OCI-LY1 (cell line): ENCODE measurements at regions not wholly inside any gene's neighbourhood (a gene's known extent, or its start where the extent isn't known, plus 50 kb on each side); places are given as distances from the start of the nearest gene placed in this dataset.

Experiments used
- H2AFZ ChIP-seq: fragments of 200-600 bp; sonication (generic), shearing (Covaris generic); 2 replicates; pipeline ENCODE4 v1.6.0; 2014; ENCODE audit warnings: antibody characterized with exemption, mild to moderate bottlenecking, low read length
- H3F3A ChIP-seq: fragments of 200-600 bp; sonication (generic), shearing (Covaris generic); 2 replicates; pipeline ENCODE4 v1.6.0; 2014; ENCODE audit warnings: mild to moderate bottlenecking, antibody characterized with exemption, low read length, moderate library complexity; ENCODE audit not compliant: insufficient read depth
- H3K27ac ChIP-seq: fragments of 200-600 bp; sonication (generic); 2 replicates; pipeline ENCODE4 v1.5.1; 2014; ENCODE audit warnings: low read length, mixed run types, mild to moderate bottlenecking, low read depth; ENCODE audit not compliant: poor library complexity, severe bottlenecking
- H3K27me3 ChIP-seq: fragments of 200-600 bp; sonication (generic); 2 replicates; pipeline ENCODE4 v1.6.0; 2014; ENCODE audit warnings: antibody characterized with exemption, mild to moderate bottlenecking, low read length, moderate library complexity; ENCODE audit not compliant: insufficient read depth
- H3K36me3 ChIP-seq: fragments of 200-600 bp; sonication (generic); 2 replicates; pipeline ENCODE4 v1.6.1; 2014; ENCODE audit warnings: mild to moderate bottlenecking, antibody characterized with exemption, low read length, moderate library complexity, mixed read lengths; ENCODE audit not compliant: insufficient read depth
- H3K4me1 ChIP-seq: fragments of 200-600 bp; sonication (generic); 2 replicates; pipeline ENCODE4 v1.5.1; 2014; ENCODE audit warnings: mild to moderate bottlenecking, low read length, moderate library complexity; ENCODE audit not compliant: insufficient read depth, severe bottlenecking
- H3K4me2 ChIP-seq: fragments of 200-600 bp; sonication (generic), shearing (Covaris generic); 2 replicates; pipeline ENCODE4 v1.6.1; 2014; ENCODE audit warnings: low read length
- H3K4me3 ChIP-seq: fragments of 200-600 bp; sonication (generic); 2 replicates; pipeline ENCODE4 v1.5.1; 2014; ENCODE audit warnings: low read length, low read depth, mild to moderate bottlenecking, mixed read lengths; ENCODE audit not compliant: poor library complexity, severe bottlenecking
- H3K79me2 ChIP-seq: fragments of 200-600 bp; shearing (Covaris generic); 2 replicates; pipeline ENCODE4 v1.6.1; 2016; ENCODE audit warnings: mixed run types, low read length, mixed read lengths; ENCODE audit not compliant: insufficient read depth
- H3K9ac ChIP-seq: fragments of 200-600 bp; sonication (generic), shearing (Covaris generic); 2 replicates; pipeline ENCODE4 v1.6.1; 2014; ENCODE audit warnings: mild to moderate bottlenecking, low read length, mixed read lengths
- H3K9me2 ChIP-seq: fragments of 200-600 bp; sonication (generic), shearing (Covaris generic); 2 replicates; pipeline ENCODE4 v1.6.1; 2014; ENCODE audit warnings: low read depth, mild to moderate bottlenecking, low read length, mixed read lengths
- H3K9me3 ChIP-seq: fragments of 200-600 bp; shearing (Covaris generic); 2 replicates; pipeline ENCODE4 v1.6.1; 2014; ENCODE audit warnings: low read length, mixed read lengths
- H4K20me1 ChIP-seq: fragments of 200-600 bp; sonication (generic), shearing (Covaris generic); 2 replicates; pipeline ENCODE4 v1.6.0; 2016; ENCODE audit warnings: mild to moderate bottlenecking, low read length; ENCODE audit not compliant: insufficient read depth
- EZH2 ChIP-seq: fragments of 200-600 bp; sonication (generic), shearing (Covaris generic); IDR thresholded peaks from 2 replicates; pipeline ENCODE4 v1.8.0; 2017; ENCODE audit warnings: borderline replicate concordance, mixed run types, mild to moderate bottlenecking, antibody characterized with exemption, low read length, moderate library complexity, mixed read lengths
- TF ChIP-seq, protein P1 (sequence below): fragments of 200-600 bp; sonication (generic), shearing (Covaris generic); IDR thresholded peaks from 2 replicates; pipeline ENCODE4 v1.5.1; 2017; ENCODE audit warnings: mild to moderate bottlenecking, antibody characterized with exemption, low read length, moderate library complexity, mixed read lengths

DNA sequence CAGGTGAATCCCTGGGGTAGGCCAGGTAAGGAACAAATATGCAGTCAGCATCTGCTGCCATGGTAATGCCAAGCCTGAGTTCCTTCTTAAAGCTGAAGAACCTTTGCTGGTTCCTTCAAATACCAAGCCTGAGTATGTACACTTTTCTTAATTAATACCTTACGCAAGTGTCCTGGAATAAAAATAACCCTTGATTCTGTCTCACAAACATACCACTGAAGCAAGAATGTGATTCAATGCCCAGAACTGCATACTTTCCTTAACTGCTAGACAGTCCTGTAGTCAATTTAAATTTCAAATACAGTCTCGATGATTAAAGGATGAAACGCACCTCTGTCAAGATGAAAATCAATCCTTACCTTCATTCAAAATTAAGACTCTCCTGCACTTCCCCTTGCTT is 634.0 kb upstream of the CHRM3 start:
- H3K4me1 ChIP-seq = no peaks in the 10 kb centered on the region
- no peak overlapping the region for H3K4me3 ChIP-seq
- no peaks in the 10 kb centered on the region for H3K27me3 ChIP-seq
- H3K27ac ChIP-seq = no peak overlapping the region
- H3F3A ChIP-seq = no peaks in the 10 kb centered on the region
- H3K9me3 ChIP-seq = no peaks in the 10 kb centered on the region
- no peaks in the 10 kb centered on the region for H3K36me3 ChIP-seq
- no peak overlapping the region for H3K4me2 ChIP-seq
- no peaks in the 10 kb centered on the region for H4K20me1 ChIP-seq
- no peak overlapping the region for H2AFZ ChIP-seq
- no peak overlapping the region for H3K9ac ChIP-seq
- no peaks in the 10 kb centered on the region for H3K9me2 ChIP-seq
- H3K79me2 ChIP-seq = no peaks in the 10 kb centered on the region
- TF ChIP-seq, protein P1, sequence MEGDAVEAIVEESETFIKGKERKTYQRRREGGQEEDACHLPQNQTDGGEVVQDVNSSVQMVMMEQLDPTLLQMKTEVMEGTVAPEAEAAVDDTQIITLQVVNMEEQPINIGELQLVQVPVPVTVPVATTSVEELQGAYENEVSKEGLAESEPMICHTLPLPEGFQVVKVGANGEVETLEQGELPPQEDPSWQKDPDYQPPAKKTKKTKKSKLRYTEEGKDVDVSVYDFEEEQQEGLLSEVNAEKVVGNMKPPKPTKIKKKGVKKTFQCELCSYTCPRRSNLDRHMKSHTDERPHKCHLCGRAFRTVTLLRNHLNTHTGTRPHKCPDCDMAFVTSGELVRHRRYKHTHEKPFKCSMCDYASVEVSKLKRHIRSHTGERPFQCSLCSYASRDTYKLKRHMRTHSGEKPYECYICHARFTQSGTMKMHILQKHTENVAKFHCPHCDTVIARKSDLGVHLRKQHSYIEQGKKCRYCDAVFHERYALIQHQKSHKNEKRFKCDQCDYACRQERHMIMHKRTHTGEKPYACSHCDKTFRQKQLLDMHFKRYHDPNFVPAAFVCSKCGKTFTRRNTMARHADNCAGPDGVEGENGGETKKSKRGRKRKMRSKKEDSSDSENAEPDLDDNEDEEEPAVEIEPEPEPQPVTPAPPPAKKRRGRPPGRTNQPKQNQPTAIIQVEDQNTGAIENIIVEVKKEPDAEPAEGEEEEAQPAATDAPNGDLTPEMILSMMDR = no peak
- no peak for TF ChIP-seq EZH2

DNA sequence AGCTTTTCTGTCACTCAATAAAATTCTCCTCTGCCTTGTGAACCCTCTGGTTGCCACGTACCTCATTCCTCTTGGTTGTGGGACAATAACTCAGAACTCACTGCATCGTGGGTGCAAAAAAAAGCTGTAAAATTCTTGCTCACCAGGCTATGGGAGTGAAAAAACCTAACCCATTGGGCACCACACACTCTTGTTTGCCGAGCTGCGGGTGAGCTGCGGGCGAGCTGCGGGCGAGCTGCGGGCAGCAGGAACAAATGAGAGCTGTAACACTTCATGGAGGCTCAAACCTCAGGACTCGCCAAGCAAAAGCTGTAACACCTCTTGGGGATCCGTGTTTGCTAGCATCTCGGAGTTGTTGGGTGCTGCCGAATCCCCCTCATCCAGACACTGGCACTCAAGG is 641.3 kb upstream of the CHRM3 start:
- no peaks in the 10 kb centered on the region for H3K4me1 ChIP-seq
- no peak overlapping the region for H2AFZ ChIP-seq
- H3K9me3 ChIP-seq = no peaks in the 10 kb centered on the region
- H3K9me2 ChIP-seq = no peaks in the 10 kb centered on the region
- no peaks in the 10 kb centered on the region for H3K36me3 ChIP-seq
- no peaks in the 10 kb centered on the region for H3K79me2 ChIP-seq
- no peak overlapping the region for H3K4me2 ChIP-seq
- TF ChIP-seq, protein P1 = no peak
- H3K9ac ChIP-seq = no peak overlapping the region
- H4K20me1 ChIP-seq = no peaks in the 10 kb centered on the region
- no peaks in the 10 kb centered on the region for H3K27me3 ChIP-seq
- no peak overlapping the region for H3K4me3 ChIP-seq
- H3K27ac ChIP-seq = no peak overlapping the region
- no peaks in the 10 kb centered on the region for H3F3A ChIP-seq

DNA sequence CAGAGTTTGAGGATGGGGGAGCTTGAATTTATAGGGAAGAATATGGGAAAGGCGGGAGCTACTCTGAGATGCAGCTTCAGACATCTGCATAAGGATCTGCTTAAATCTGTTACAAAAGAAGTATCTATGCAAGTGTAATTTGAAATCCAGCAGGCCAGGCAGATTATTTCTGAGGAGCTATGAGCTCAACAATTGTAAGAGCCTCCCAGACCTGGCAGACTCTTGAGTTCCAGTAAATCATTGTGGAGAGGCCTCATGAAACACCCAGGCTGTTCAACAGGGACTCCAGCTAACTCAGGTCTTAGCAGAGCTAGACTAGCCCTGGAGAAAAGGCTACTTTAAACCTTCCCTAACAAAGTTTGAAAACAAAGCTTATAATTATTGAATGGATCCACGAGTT is 647.5 kb upstream of the CHRM3 start:
- no peaks in the 10 kb centered on the region for H3F3A ChIP-seq
- no peak overlapping the region for H3K27ac ChIP-seq
- no peak overlapping the region for H3K4me2 ChIP-seq
- no peak for TF ChIP-seq EZH2
- TF ChIP-seq, protein P1 = no peak
- H3K4me1 ChIP-seq = no peaks in the 10 kb centered on the region
- H3K27me3 ChIP-seq = no peaks in the 10 kb centered on the region
- no peaks in the 10 kb centered on the region for H3K9me3 ChIP-seq
- H3K4me3 ChIP-seq = no peak overlapping the region
- no peaks in the 10 kb centered on the region for H3K79me2 ChIP-seq
- H3K9ac ChIP-seq = no peak overlapping the region
- H3K36me3 ChIP-seq = no peaks in the 10 kb centered on the region
- H4K20me1 ChIP-seq = no peaks in the 10 kb centered on the region
- H3K9me2 ChIP-seq = no peaks in the 10 kb centered on the region
- H2AFZ ChIP-seq = no peak overlapping the region
